ENCODE measurements at regions not wholly inside any gene's neighbourhood (a gene's known extent, or its start where the extent isn't known, plus 50 kb on each side); places are given as distances from the start of the nearest gene placed in this dataset.

- ChIA-PET CTCF (ENCODE audit: low intra/inter-chr PET ratio) (no interaction called here), POLR2A (interaction anchor here (1.0 kb wide), 1 partner anchor 87 kb away, joined by 3 read pairs; no protein-coding TSS in a partner anchor)
- in situ Hi-C loops (cut with MboI) (no loop called here), intact Hi-C loops (cut with micrococcal nuclease) (no loop called here)
- no peak overlapping the region for H3K4me3 ChIP-seq
- H3K4me2 ChIP-seq (ENCODE audit: insufficient read depth, low read length) = no peak overlapping the region
- peaks cover 54% of the 10 kb centered on the region for H3K79me2 ChIP-seq (ENCODE audit: control insufficient read depth, insufficient read depth, low read length)
- TF ChIP-seq ZFP91 (CRISPR knock-in tag; IDR thresholded peaks at IDR 0.05) = no peak
- no peak for TF ChIP-seq MEF2D (tag; conservative IDR thresholded peaks at IDR 0.05; ENCODE audit: low read depth)
- TF ChIP-seq CTBP1 (IDR thresholded peaks at IDR 0.05; ENCODE audit: borderline replicate concordance) = no peak
- no peak for TF ChIP-seq HDGF (IDR thresholded peaks at IDR 0.05)
- TF ChIP-seq DPF2 (IDR thresholded peaks at IDR 0.05) = no peak
- no peak for TF ChIP-seq CHD4 (IDR thresholded peaks at IDR 0.05; ENCODE audit: insufficient read depth, insufficient replicate concordance, low read depth, low read length, poor library complexity, severe bottlenecking)
- no peak for TF ChIP-seq FOXP1 (CRISPR knock-in tag; IDR thresholded peaks at IDR 0.05)
- TF ChIP-seq TCF3 (CRISPR knock-in tag; IDR thresholded peaks at IDR 0.05) = no peak
- H3K9me1 ChIP-seq (ENCODE audit: control insufficient read depth, insufficient read depth, low read length) = no peaks in the 10 kb centered on the region
- DNase-seq (ENCODE audit: extremely low read depth in 1 of 4, low spot score in 3 of 4) (no peak), FAIRE-seq (no peak), ATAC-seq (no peak)
- H2AFZ ChIP-seq (ENCODE audit: low read depth, low read length) = no peak overlapping the region
- no peak overlapping the region for H3K27ac ChIP-seq (ENCODE audit: extremely low read depth, low read depth, low read length)
- no peaks in the 10 kb centered on the region for H4K20me1 ChIP-seq (replicated peaks; ENCODE audit: control insufficient read depth, insufficient read depth, low read length)
- no TSS peak for BruUV-seq (replicated peaks)
- no peaks in the 10 kb centered on the region for H3K27me3 ChIP-seq (ENCODE audit: control insufficient read depth in 2 of 2, insufficient read depth in 2 of 2, low read length in 2 of 2)
- peaks cover under 1 to 33% of the 10 kb centered on the region in 2 experiments; a peak in 4 of 5 replicates for H3K4me1 ChIP-seq (replicated peaks in 1 of 2; ENCODE audit: control insufficient read depth in 2 of 2, insufficient read depth in 2 of 2, low read length in 2 of 2)
- 58% methylated on average over 2 of the region's 2 CpGs for WGBS (ENCODE audit: insufficient coverage, low coverage, missing lambda C conversion rate)
- no peaks in the 10 kb centered on the region; the same call in 1 of the 2 replicates for H3K9me3 ChIP-seq (replicated peaks; ENCODE audit: control insufficient read depth, insufficient read depth, low read depth, low read length)
- H3K9ac ChIP-seq (ENCODE audit: insufficient read depth in 1 of 2, low read depth in 2 of 2, low read length in 2 of 2) = no peak overlapping the region
- H3K36me3 ChIP-seq (ENCODE audit: control insufficient read depth, insufficient read depth, low read length) = peaks cover 43% of the 10 kb centered on the region
Measured at GRCh38 chr5:54383941-54384340, 71.6 kb upstream of the HSPB3 start.
